Neutrophil (primary cell): ENCODE measurements at regions not wholly inside any gene's neighbourhood (a gene's known extent, or its start where the extent isn't known, plus 50 kb on each side); places are given as distances from the start of the nearest gene placed in this dataset.
"Not testable (repeated sequence)": the region's sequence is repeated elsewhere in the genome, so short reads cannot be mapped to it uniquely, and the experiment has no call there.

Source experiments
- H3K27ac ChIP-seq: fragments of 200-600 bp; sonication (generic); 2 replicates; pipeline ENCODE4 v1.5.1; 2016; ENCODE audit warnings: mild to moderate bottlenecking, moderate library complexity
- H3K27me3 ChIP-seq: fragments of 200-600 bp; sonication (generic); 2 replicates; pipeline ENCODE4 v1.6.0; 2016; ENCODE audit warnings: mild to moderate bottlenecking
- H3K36me3 ChIP-seq: fragments of 200-600 bp; sonication (generic); 2 replicates; pipeline ENCODE4 v1.5.1; 2017
- H3K4me1 ChIP-seq, 2 experiments: fragments of 200-600 bp in 1 of 2; sonication (generic) in 1 of 2; 1 replicate in 1 of 2; 2 replicates in 1 of 2; pipeline versions ENCODE4 v1.5.1 to v1.6.1; 2013 to 2016; ENCODE audit warnings: low read depth in 1 of 2, low read length in 1 of 2, mild to moderate bottlenecking in 1 of 2, moderate library complexity in 1 of 2; ENCODE audit not compliant: control insufficient read depth in 1 of 2, insufficient read depth in 1 of 2
- H3K4me3 ChIP-seq, 2 experiments: fragments of 200-600 bp in 1 of 2; sonication (generic) in 1 of 2; 1 replicate in 1 of 2; 2 replicates in 1 of 2; pipeline ENCODE4 v1.5.1; 2013 to 2016; ENCODE audit warnings: low read depth in 1 of 2, low read length in 1 of 2, mild to moderate bottlenecking in 1 of 2, moderate library complexity in 1 of 2
- H3K9me3 ChIP-seq: fragments of 200-600 bp; sonication (generic); 2 replicates; pipeline ENCODE4 v1.5.1; 2016

GRCh38 chr15:31705076-31705678 lies 325.1 kb upstream of the CHRNA7 start:
- H3K9me3 ChIP-seq, H3K27ac ChIP-seq, H3K4me1 ChIP-seq, H3K36me3 ChIP-seq, H3K27me3 ChIP-seq, H3K4me3 ChIP-seq: not testable (repeated sequence)

- H3K9me3 ChIP-seq, H3K36me3 ChIP-seq, H3K4me3 ChIP-seq, H3K4me1 ChIP-seq, H3K27me3 ChIP-seq, H3K27ac ChIP-seq: not testable (repeated sequence)
Measured at GRCh38 chr15:31707944-31708702, 322.2 kb upstream of the CHRNA7 start.

- not testable (repeated sequence) for H3K4me3 ChIP-seq, H3K27me3 ChIP-seq, H3K9me3 ChIP-seq, H3K27ac ChIP-seq, H3K36me3 ChIP-seq, H3K4me1 ChIP-seq
Measured at GRCh38 chr15:31708703-31709327, 321.5 kb upstream of the CHRNA7 start.

GRCh38 chr15:31709479-31709878 lies 320.8 kb upstream of the CHRNA7 start:
- H3K36me3 ChIP-seq, H3K27ac ChIP-seq, H3K4me3 ChIP-seq, H3K27me3 ChIP-seq, H3K9me3 ChIP-seq, H3K4me1 ChIP-seq: not testable (repeated sequence)

- H3K27ac ChIP-seq, H3K4me1 ChIP-seq, H3K36me3 ChIP-seq, H3K4me3 ChIP-seq, H3K9me3 ChIP-seq, H3K27me3 ChIP-seq: not testable (repeated sequence)
Measured at GRCh38 chr15:31710806-31711205, 319.5 kb upstream of the CHRNA7 start.

GRCh38 chr15:31715208-31715607 lies 315.1 kb upstream of the CHRNA7 start:
- not testable (repeated sequence) for H3K4me1 ChIP-seq, H3K27me3 ChIP-seq, H3K9me3 ChIP-seq, H3K27ac ChIP-seq, H3K4me3 ChIP-seq, H3K36me3 ChIP-seq

GRCh38 chr15:31718625-31719024 lies 311.7 kb upstream of the CHRNA7 start:
- H3K36me3 ChIP-seq, H3K9me3 ChIP-seq, H3K27me3 ChIP-seq, H3K4me3 ChIP-seq, H3K4me1 ChIP-seq, H3K27ac ChIP-seq: not testable (repeated sequence)

- H3K27me3 ChIP-seq, H3K27ac ChIP-seq, H3K4me1 ChIP-seq, H3K9me3 ChIP-seq, H3K36me3 ChIP-seq, H3K4me3 ChIP-seq: not testable (repeated sequence)
Measured at GRCh38 chr15:31719396-31720022, 310.8 kb upstream of the CHRNA7 start.

- not testable (repeated sequence) for H3K27ac ChIP-seq, H3K4me3 ChIP-seq, H3K27me3 ChIP-seq, H3K4me1 ChIP-seq, H3K36me3 ChIP-seq, H3K9me3 ChIP-seq
Measured at GRCh38 chr15:31723019-31723418, 307.3 kb upstream of the CHRNA7 start.

GRCh38 chr15:31724903-31725302 lies 305.4 kb upstream of the CHRNA7 start:
- not testable (repeated sequence) for H3K27ac ChIP-seq, H3K4me3 ChIP-seq, H3K36me3 ChIP-seq, H3K27me3 ChIP-seq, H3K9me3 ChIP-seq, H3K4me1 ChIP-seq

- not testable (repeated sequence) for H3K36me3 ChIP-seq, H3K4me3 ChIP-seq, H3K27ac ChIP-seq, H3K9me3 ChIP-seq, H3K27me3 ChIP-seq, H3K4me1 ChIP-seq
Measured at GRCh38 chr15:31725619-31726018, 304.7 kb upstream of the CHRNA7 start.
